Endothelial cell of umbilical vein (primary cell): ENCODE measurements at regions not wholly inside any gene's neighbourhood (a gene's known extent, or its start where the extent isn't known, plus 50 kb on each side); places are given as distances from the start of the nearest gene placed in this dataset.

Experiments
- BruUV-seq: library from RNA; stranded (reverse); fragments of 400-500 nt; replicated peaks from 2 replicates; lab custom pipeline; 2021; lab: Mats Ljungman, UMichigan
- CTCF ChIA-PET: fragments of 300-600, 350-600 bp; sonication (Branson Sonifier 250); formaldehyde crosslinking; loops from one replicate; lab custom pipeline; 2021; ENCODE audit warnings: antibody characterized with exemption, inconsistent platforms; lab: Charles Lee
- POLR2A ChIA-PET: fragments of 300-600, 350-600 bp; sonication (Branson Sonifier 250); formaldehyde crosslinking; loops from one replicate; lab custom pipeline; 2021; ENCODE audit warnings: antibody characterized with exemption, inconsistent platforms; lab: Charles Lee
- DNase-seq: peaks from one replicate; pipeline ENCODE4 v3.0.0-alpha.2; 2011; ENCODE audit warnings: low read depth, low spot score
- FAIRE-seq: peaks from 2 replicates; lab custom pipeline; 2011; peaks lifted over from hg19 to GRCh38; lab: Jason Lieb, UNC
- H2AFZ ChIP-seq: 2 replicates; pipeline ENCODE4 v1.6.0; 2012; ENCODE audit warnings: low read depth, low read length, control low read depth, inconsistent platforms
- H3K27ac ChIP-seq: 2 replicates; pipeline ENCODE4 v1.5.1; 2011; ENCODE audit warnings: low read depth, mild to moderate bottlenecking, control low read depth, low read length, moderate library complexity; ENCODE audit not compliant: insufficient read depth
- H3K27me3 ChIP-seq, 2 experiments: 2 replicates each; pipeline versions ENCODE4 v1.6.0 to v1.6.1; 2011; ENCODE audit warnings: low read length in 2 of 2, mixed read lengths in 1 of 2; ENCODE audit not compliant: control insufficient read depth in 2 of 2, insufficient read depth in 2 of 2
- H3K36me3 ChIP-seq, 2 experiments: 2 replicates in 1 of 2; 3 replicates in 1 of 2; pipeline ENCODE4 v1.5.1; 2011; ENCODE audit warnings: low read length in 2 of 2, mild to moderate bottlenecking in 1 of 2, moderate library complexity in 1 of 2; ENCODE audit not compliant: control insufficient read depth in 2 of 2, insufficient read depth in 2 of 2; ENCODE audit errors: extremely low read depth in 1 of 2
- H3K4me1 ChIP-seq: 3 replicates; pipeline ENCODE4 v1.5.1; 2011; ENCODE audit warnings: mild to moderate bottlenecking, low read length; ENCODE audit not compliant: control insufficient read depth, insufficient read depth; ENCODE audit errors: extremely low read depth
- H3K4me2 ChIP-seq: 2 replicates; pipeline ENCODE4 v1.6.1; 2011; ENCODE audit warnings: low read length, control low read depth, mixed read lengths; ENCODE audit not compliant: insufficient read depth
- H3K4me3 ChIP-seq, 3 experiments: fragments of 200-600 bp in 1 of 3; sonication (generic), shearing (Covaris generic) in 1 of 3; replicated peaks in 1 of 3; 2 replicates each; pipeline ENCODE4 v1.5.1; 2011 to 2016; ENCODE audit warnings: control low read depth in 3 of 3, low read length in 3 of 3, mild to moderate bottlenecking in 2 of 3, inconsistent platforms in 1 of 3, low read depth in 1 of 3, moderate library complexity in 1 of 3; ENCODE audit not compliant: insufficient read depth in 1 of 3
- H3K79me2 ChIP-seq: 2 replicates; pipeline ENCODE4 v1.6.0; 2012; ENCODE audit warnings: low read length, inconsistent platforms; ENCODE audit not compliant: control insufficient read depth, insufficient read depth
- H3K9ac ChIP-seq: replicated peaks from 2 replicates; pipeline ENCODE3; 2011; ENCODE audit warnings: low read length, control low read depth; ENCODE audit not compliant: insufficient read depth; ENCODE audit errors: extremely low read depth
- H3K9me1 ChIP-seq: replicated peaks from 3 replicates; pipeline ENCODE4 v1.6.0; 2011; ENCODE audit warnings: mild to moderate bottlenecking, low read length; ENCODE audit not compliant: control insufficient read depth, insufficient read depth; ENCODE audit errors: extremely low read depth
- H3K9me3 ChIP-seq: replicated peaks from 2 replicates; pipeline ENCODE4 v1.5.1; 2012; ENCODE audit warnings: low read length, inconsistent platforms; ENCODE audit not compliant: control insufficient read depth, insufficient read depth
- H4K20me1 ChIP-seq: replicated peaks from 2 replicates; pipeline ENCODE3; 2011; ENCODE audit warnings: mild to moderate bottlenecking, low read length; ENCODE audit not compliant: control insufficient read depth, insufficient read depth; ENCODE audit errors: extremely low read depth
- CTCF ChIP-seq, 2 donors: IDR thresholded peaks; 1 replicate in 1 of 2; 2 replicates in 1 of 2; pipeline ENCODE4 v1.5.1; 2011; ENCODE audit warnings: low read length in 2 of 2, mild to moderate bottlenecking in 2 of 2, moderate library complexity in 2 of 2, control low read depth in 1 of 2, inconsistent platforms in 1 of 2, low read depth in 1 of 2; ENCODE audit not compliant: insufficient read depth in 1 of 2; ENCODE audit errors: extremely low read depth in 1 of 2
- EZH2 ChIP-seq: IDR thresholded peaks from 2 replicates; pipeline ENCODE4 v1.6.1; 2012; ENCODE audit warnings: borderline replicate concordance, low read depth, mild to moderate bottlenecking, moderate library complexity, low read length, inconsistent platforms; ENCODE audit not compliant: severe bottlenecking
- FOS ChIP-seq: IDR thresholded peaks from 2 replicates; pipeline ENCODE4 v1.6.1; 2011; ENCODE audit warnings: mild to moderate bottlenecking, low read length, moderate library complexity, borderline replicate concordance; ENCODE audit not compliant: insufficient read depth
- GATA2 ChIP-seq: IDR thresholded peaks from 2 replicates; pipeline ENCODE4 v1.7.0; 2011; ENCODE audit warnings: low read depth, mild to moderate bottlenecking, moderate library complexity, mixed read lengths, low read length; ENCODE audit not compliant: insufficient read length, insufficient read depth
- JUN ChIP-seq: IDR thresholded peaks from 2 replicates; pipeline ENCODE4 v1.6.1; 2011; ENCODE audit warnings: borderline replicate concordance, low read depth; ENCODE audit not compliant: insufficient read length, insufficient read depth
- MAX ChIP-seq: IDR thresholded peaks from 2 replicates; pipeline ENCODE4 v1.6.1; 2011; ENCODE audit not compliant: insufficient read depth, insufficient read length
- MYC ChIP-seq: IDR thresholded peaks from one replicate; pipeline ENCODE4 v1.6.1; 2011; ENCODE audit warnings: mild to moderate bottlenecking, low read depth, low read length
- POLR2A ChIP-seq: IDR thresholded peaks from 2 replicates; pipeline ENCODE4 v1.6.1; 2012; ENCODE audit warnings: low read depth, mild to moderate bottlenecking, control low read depth, low read length
- POLR2AphosphoS5 ChIP-seq: IDR thresholded peaks from 2 replicates; pipeline ENCODE4 v1.6.1; 2012; ENCODE audit warnings: low read depth, mild to moderate bottlenecking, control low read depth, low read length, moderate library complexity; ENCODE audit not compliant: insufficient read depth
- dilution Hi-C: fragments of 300-500 bp; cut with MboI; formaldehyde crosslinking; loops from one replicate; pipeline ENCODE4 v1.15.0; 2019; ENCODE audit warnings: low sequenced_read_pairs; ENCODE audit not compliant: extremely low pct_ligation_motif_present
- intact Hi-C: fragments of 100-400 bp; cut with micrococcal nuclease; formaldehyde crosslinking; loops from one replicate; pipeline ENCODE4 v1.10.0; 2022

- no TSS peak for BruUV-seq
- ChIA-PET CTCF (no interaction called here), POLR2A (no interaction called here)
- H3K27ac ChIP-seq = no peak overlapping the region
- no peak overlapping the region for H3K9ac ChIP-seq
- dilution Hi-C loops (no loop called here), intact Hi-C loops (no loop called here)
- H3K36me3 ChIP-seq = no peaks in the 10 kb centered on the region
- no peaks in the 10 kb centered on the region for H3K9me3 ChIP-seq
- H4K20me1 ChIP-seq = no peaks in the 10 kb centered on the region
- no peaks in the 10 kb centered on the region for H3K27me3 ChIP-seq
- H3K79me2 ChIP-seq = no peaks in the 10 kb centered on the region
- no peak overlapping the region for H3K4me2 ChIP-seq
- no peak overlapping the region for H2AFZ ChIP-seq
- FAIRE-seq (no peak), DNase-seq (no peak)
- H3K9me1 ChIP-seq = no peaks in the 10 kb centered on the region
- no peaks in the 10 kb centered on the region for H3K4me1 ChIP-seq
- TF ChIP-seq CTCF (IDR thresholded peaks at IDR 0.05; ENCODE audit: extremely low read depth in 1 of 2, insufficient read depth in 1 of 2, low read depth in 1 of 2, low read length in 2 of 2) (no peak), MAX (no peak), FOS (no peak), JUN (no peak), GATA2 (no peak), MYC (no peak), EZH2 (no peak), POLR2AphosphoS5 (no peak), POLR2A (no peak)
- H3K4me3 ChIP-seq = no peak overlapping the region
These were observed 118.3 kb upstream of the STARD13 start for GRCh38 chr13:33403807-33404362.
